Type B pancreatic cell (in vitro differentiated cells): ENCODE measurements at regions not wholly inside any gene's neighbourhood (a gene's known extent, or its start where the extent isn't known, plus 50 kb on each side); places are given as distances from the start of the nearest gene placed in this dataset.

ENCODE experiments used
- DNase-seq: peaks from one replicate; pipeline ENCODE4 v3.0.0; 2021; ENCODE audit warnings: mixed read lengths; ENCODE audit not compliant: unreplicated experiment; ENCODE audit errors: extremely low spot score
- H3K27ac Mint-ChIP-seq: 2 replicates; pipeline ENCODE4 v1.8.0; 2021; ENCODE audit warnings: mild to moderate bottlenecking, mixed read lengths
- H3K27me3 Mint-ChIP-seq: 2 replicates; pipeline ENCODE4 v1.8.0; 2021; ENCODE audit warnings: mixed read lengths
- H3K36me3 Mint-ChIP-seq: 2 replicates; pipeline ENCODE4 v1.8.0; 2021; ENCODE audit warnings: mixed read lengths
- H3K4me1 Mint-ChIP-seq: one replicate; pipeline ENCODE4 v1.8.0; 2021; ENCODE audit warnings: mixed read lengths; ENCODE audit not compliant: unreplicated experiment
- H3K4me3 Mint-ChIP-seq: 2 replicates; pipeline ENCODE4 v1.8.0; 2021; ENCODE audit warnings: mild to moderate bottlenecking, mixed read lengths
- H3K9me3 Mint-ChIP-seq: 2 replicates; pipeline ENCODE4 v1.8.0; 2021; ENCODE audit warnings: mixed read lengths
- TF ChIP-seq, protein P1 (sequence below): fragments of 200-600 bp; sonication (generic); conservative IDR thresholded peaks from 2 replicates; pipeline ENCODE4 v1.5.0; 2021; ENCODE audit warnings: antibody characterized with exemption, mild to moderate bottlenecking

- H3K9me3 Mint-ChIP-seq, result no peaks in the 10 kb centered on the region
- peaks cover 17% of the 10 kb centered on the region for H3K4me1 Mint-ChIP-seq
- TF ChIP-seq, protein P1, sequence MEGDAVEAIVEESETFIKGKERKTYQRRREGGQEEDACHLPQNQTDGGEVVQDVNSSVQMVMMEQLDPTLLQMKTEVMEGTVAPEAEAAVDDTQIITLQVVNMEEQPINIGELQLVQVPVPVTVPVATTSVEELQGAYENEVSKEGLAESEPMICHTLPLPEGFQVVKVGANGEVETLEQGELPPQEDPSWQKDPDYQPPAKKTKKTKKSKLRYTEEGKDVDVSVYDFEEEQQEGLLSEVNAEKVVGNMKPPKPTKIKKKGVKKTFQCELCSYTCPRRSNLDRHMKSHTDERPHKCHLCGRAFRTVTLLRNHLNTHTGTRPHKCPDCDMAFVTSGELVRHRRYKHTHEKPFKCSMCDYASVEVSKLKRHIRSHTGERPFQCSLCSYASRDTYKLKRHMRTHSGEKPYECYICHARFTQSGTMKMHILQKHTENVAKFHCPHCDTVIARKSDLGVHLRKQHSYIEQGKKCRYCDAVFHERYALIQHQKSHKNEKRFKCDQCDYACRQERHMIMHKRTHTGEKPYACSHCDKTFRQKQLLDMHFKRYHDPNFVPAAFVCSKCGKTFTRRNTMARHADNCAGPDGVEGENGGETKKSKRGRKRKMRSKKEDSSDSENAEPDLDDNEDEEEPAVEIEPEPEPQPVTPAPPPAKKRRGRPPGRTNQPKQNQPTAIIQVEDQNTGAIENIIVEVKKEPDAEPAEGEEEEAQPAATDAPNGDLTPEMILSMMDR, result no peak
- no peak overlapping the region for H3K4me3 Mint-ChIP-seq
- no peak overlapping the region for H3K27ac Mint-ChIP-seq
- DNase-seq, result no peak
- no peaks in the 10 kb centered on the region for H3K36me3 Mint-ChIP-seq
- no peaks in the 10 kb centered on the region for H3K27me3 Mint-ChIP-seq
Measured at GRCh38 chr10:84822931-84823630, 494.7 kb downstream of the CCSER2 start.

DNA sequence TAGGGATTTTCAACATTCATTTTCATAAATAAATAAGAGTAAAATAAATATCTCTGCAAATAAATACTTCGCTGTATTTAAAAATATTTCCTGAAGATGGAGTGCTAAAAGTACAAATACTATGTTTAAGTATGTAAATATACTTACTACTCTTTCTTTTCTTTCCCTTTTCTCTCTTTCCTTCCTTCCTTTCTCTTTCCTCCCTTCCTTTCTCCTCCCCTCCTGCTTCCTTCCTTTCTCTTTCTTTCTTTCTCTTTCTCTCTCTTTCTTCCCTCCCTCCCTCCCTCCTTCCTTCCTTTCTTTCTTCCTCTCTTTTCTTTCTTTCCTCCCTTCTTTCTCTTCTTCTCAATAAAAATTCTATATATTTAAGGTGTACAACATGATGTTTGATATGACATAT is 496.1 kb downstream of the CCSER2 start:
- H3K4me1 Mint-ChIP-seq, result peaks cover 17% of the 10 kb centered on the region
- no peak for DNase-seq
- no peaks in the 10 kb centered on the region for H3K36me3 Mint-ChIP-seq
- TF ChIP-seq, protein P1, result no peak
- H3K9me3 Mint-ChIP-seq, result no peaks in the 10 kb centered on the region
- no peak overlapping the region for H3K27ac Mint-ChIP-seq
- no peaks in the 10 kb centered on the region for H3K27me3 Mint-ChIP-seq
- H3K4me3 Mint-ChIP-seq, result no peak overlapping the region

DNA sequence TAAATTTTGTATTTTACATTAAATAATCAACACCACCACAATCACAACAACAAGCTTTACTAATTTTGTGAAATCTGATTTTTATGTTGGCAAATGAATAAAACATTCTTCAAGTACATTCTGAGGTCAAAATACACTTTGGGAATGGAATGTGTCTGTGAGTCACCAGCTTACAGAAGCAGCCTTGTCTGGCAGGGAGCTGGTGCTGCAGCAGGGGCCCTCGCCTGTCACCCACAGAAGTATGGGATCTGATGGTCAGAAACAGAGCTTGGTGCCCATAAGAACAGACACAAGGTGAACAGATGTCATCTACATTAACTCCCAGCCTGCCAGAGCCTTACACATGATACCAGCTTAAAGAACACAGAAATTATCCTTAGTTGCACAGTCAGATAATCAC is 496.9 kb downstream of the CCSER2 start:
- H3K4me1 Mint-ChIP-seq, result peaks cover 17% of the 10 kb centered on the region
- H3K4me3 Mint-ChIP-seq, result no peak overlapping the region
- H3K27ac Mint-ChIP-seq, result no peak overlapping the region
- TF ChIP-seq, protein P1, result no peak
- H3K36me3 Mint-ChIP-seq, result no peaks in the 10 kb centered on the region
- DNase-seq, result no peak
- no peaks in the 10 kb centered on the region for H3K9me3 Mint-ChIP-seq
- no peaks in the 10 kb centered on the region for H3K27me3 Mint-ChIP-seq

DNA sequence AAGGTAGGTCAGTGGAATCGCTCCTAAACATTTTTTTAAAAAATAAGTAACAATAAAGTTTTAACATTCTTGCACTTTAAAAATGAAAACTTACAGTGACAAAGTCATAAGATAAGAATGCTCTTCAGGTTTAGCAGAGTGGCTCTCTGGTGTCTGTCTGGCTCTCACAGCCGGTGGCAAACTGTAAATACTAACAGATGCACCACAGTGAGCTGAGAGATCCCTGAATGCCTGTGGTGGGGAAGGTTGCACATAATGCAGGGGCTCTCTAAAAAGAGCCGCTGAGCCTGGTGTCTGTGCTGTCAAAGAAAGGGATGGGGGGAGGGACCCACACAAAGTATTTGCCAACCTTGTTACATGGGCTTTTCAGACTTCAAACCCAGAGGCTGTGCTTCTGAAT is 498.3 kb downstream of the CCSER2 start:
- Mint-ChIP-seq H3K27ac (no peak overlapping the region), H3K27me3 (no peaks in the 10 kb centered on the region), H3K9me3 (no peaks in the 10 kb centered on the region), H3K36me3 (no peaks in the 10 kb centered on the region), H3K4me1 (peaks cover 17% of the 10 kb centered on the region), H3K4me3 (no peak overlapping the region)
- TF ChIP-seq, protein P1, result no peak
- no peak for DNase-seq

DNA sequence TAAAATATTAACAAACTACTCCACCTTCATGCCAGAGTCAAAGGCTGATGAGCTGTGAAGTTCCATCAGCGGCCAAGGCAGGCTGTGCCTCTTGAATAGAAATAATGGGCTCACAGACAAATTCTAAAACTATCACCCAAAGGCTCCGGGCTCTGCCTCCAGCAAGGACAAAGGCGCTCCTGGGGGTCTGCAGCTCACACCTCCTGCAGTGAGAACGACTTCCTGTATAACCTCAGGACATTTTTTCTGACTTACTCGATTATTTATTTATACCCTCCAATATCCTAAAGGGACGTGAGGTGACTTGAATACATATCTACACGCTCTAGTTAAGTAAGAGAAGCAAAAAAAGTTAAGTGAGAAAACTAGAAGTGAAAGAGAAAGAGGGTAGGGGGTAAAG is 500.7 kb downstream of the CCSER2 start:
- H3K27ac Mint-ChIP-seq, result no peak overlapping the region
- H3K36me3 Mint-ChIP-seq, result no peaks in the 10 kb centered on the region
- TF ChIP-seq, protein P1, result no peak
- H3K27me3 Mint-ChIP-seq, result no peaks in the 10 kb centered on the region
- H3K4me3 Mint-ChIP-seq, result no peak overlapping the region
- DNase-seq, result no peak
- H3K4me1 Mint-ChIP-seq, result peaks cover 7% of the 10 kb centered on the region
- H3K9me3 Mint-ChIP-seq, result no peaks in the 10 kb centered on the region
